Fibroblast of lung (primary cell): ENCODE measurements at regions not wholly inside any gene's neighbourhood (a gene's known extent, or its start where the extent isn't known, plus 50 kb on each side); places are given as distances from the start of the nearest gene placed in this dataset.

Experiments
- DNase-seq, 2 donors: peaks; one replicate each; pipeline versions ENCODE4 v3.0.0 to v3.0.0-alpha.2; 2010; ENCODE audit warnings: low read depth in 2 of 2
- H2AFZ ChIP-seq: 2 replicates; pipeline ENCODE4 v1.5.1; 2012; ENCODE audit warnings: low read length, control low read depth, inconsistent platforms
- H3K27ac ChIP-seq: 2 replicates; pipeline ENCODE4 v1.5.1; 2011; ENCODE audit warnings: low read length, control low read depth; ENCODE audit not compliant: insufficient read depth
- H3K27me3 ChIP-seq: 2 replicates; pipeline ENCODE4 v1.5.1; 2011; ENCODE audit warnings: mild to moderate bottlenecking, low read length; ENCODE audit not compliant: control insufficient read depth, insufficient read depth
- H3K36me3 ChIP-seq: 2 replicates; pipeline ENCODE4 v1.5.1; 2011; ENCODE audit warnings: low read length; ENCODE audit not compliant: control insufficient read depth, insufficient read depth
- H3K4me1 ChIP-seq: 2 replicates; pipeline ENCODE4 v1.5.1; 2011; ENCODE audit warnings: low read length; ENCODE audit not compliant: control insufficient read depth, insufficient read depth; ENCODE audit errors: extremely low read depth
- H3K4me2 ChIP-seq: 2 replicates; pipeline ENCODE4 v1.5.1; 2011; ENCODE audit warnings: low read length, control low read depth; ENCODE audit not compliant: insufficient read depth; ENCODE audit errors: extremely low read depth
- H3K4me3 ChIP-seq, 4 experiments: fragments of 200-600 bp in 1 of 4; sonication (generic) in 1 of 4; replicated peaks in 1 of 4; 2 replicates each; pipeline ENCODE4 v1.5.1; 2011 to 2016; ENCODE audit warnings: low read length in 4 of 4, low read depth in 3 of 4, mild to moderate bottlenecking in 3 of 4, control low read depth in 2 of 4, inconsistent platforms in 1 of 4, mixed read lengths in 1 of 4; ENCODE audit not compliant: insufficient read depth in 1 of 4; ENCODE audit errors: control extremely low read depth in 1 of 4
- H3K79me2 ChIP-seq: 2 replicates; pipeline ENCODE4 v1.5.1; 2012; ENCODE audit warnings: mild to moderate bottlenecking, low read length, inconsistent platforms; ENCODE audit not compliant: control insufficient read depth, insufficient read depth
- H3K9ac ChIP-seq: 2 replicates; pipeline ENCODE4 v1.5.1; 2011; ENCODE audit warnings: mild to moderate bottlenecking, low read length, control low read depth; ENCODE audit not compliant: insufficient read depth
- H3K9me3 ChIP-seq: 2 replicates; pipeline ENCODE4 v1.5.1; 2012; ENCODE audit warnings: low read depth, low read length; ENCODE audit not compliant: control insufficient read depth, insufficient read depth
- H4K20me1 ChIP-seq: 2 replicates; pipeline ENCODE4 v1.5.1; 2011; ENCODE audit warnings: low read length; ENCODE audit not compliant: control insufficient read depth, insufficient read depth; ENCODE audit errors: extremely low read depth
- EZH2 ChIP-seq: IDR thresholded peaks from 2 replicates; pipeline ENCODE4 v1.5.1; 2012; ENCODE audit warnings: low read length, control low read depth, mild to moderate bottlenecking; ENCODE audit errors: missing control alignments
- TF ChIP-seq, protein P1 (sequence below), 2 donors: IDR thresholded peaks in 1 of 2; conservative IDR thresholded peaks in 1 of 2; 1 replicate in 1 of 2; 2 replicates in 1 of 2; pipeline ENCODE4 v1.5.1; 2011 to 2012; ENCODE audit warnings: low read length in 2 of 2, control low read depth in 1 of 2, inconsistent platforms in 1 of 2, low read depth in 1 of 2, mild to moderate bottlenecking in 1 of 2

DNA sequence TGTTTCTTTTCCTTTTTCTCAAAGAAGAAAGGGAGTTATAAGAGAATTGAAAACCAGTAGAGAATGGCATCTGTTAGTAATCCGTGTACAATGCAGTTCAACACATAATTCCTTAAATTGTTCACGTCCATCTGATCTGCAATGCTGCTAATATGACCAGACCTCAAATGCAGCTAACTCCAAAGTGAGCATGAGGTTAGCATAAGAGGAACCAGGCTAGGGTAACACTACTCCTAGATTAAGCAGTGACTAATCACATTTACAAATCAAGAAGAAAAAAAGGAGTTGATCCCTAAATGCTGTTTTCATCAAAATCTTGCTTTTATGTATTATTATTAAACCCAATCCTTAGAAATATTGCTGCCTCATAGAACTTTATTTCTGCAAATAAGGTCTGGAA is 432.7 kb upstream of the ARID1B start:
- no peaks in the 10 kb centered on the region for H3K79me2 ChIP-seq
- no peaks in the 10 kb centered on the region for H3K9me3 ChIP-seq
- TF ChIP-seq, protein P1, sequence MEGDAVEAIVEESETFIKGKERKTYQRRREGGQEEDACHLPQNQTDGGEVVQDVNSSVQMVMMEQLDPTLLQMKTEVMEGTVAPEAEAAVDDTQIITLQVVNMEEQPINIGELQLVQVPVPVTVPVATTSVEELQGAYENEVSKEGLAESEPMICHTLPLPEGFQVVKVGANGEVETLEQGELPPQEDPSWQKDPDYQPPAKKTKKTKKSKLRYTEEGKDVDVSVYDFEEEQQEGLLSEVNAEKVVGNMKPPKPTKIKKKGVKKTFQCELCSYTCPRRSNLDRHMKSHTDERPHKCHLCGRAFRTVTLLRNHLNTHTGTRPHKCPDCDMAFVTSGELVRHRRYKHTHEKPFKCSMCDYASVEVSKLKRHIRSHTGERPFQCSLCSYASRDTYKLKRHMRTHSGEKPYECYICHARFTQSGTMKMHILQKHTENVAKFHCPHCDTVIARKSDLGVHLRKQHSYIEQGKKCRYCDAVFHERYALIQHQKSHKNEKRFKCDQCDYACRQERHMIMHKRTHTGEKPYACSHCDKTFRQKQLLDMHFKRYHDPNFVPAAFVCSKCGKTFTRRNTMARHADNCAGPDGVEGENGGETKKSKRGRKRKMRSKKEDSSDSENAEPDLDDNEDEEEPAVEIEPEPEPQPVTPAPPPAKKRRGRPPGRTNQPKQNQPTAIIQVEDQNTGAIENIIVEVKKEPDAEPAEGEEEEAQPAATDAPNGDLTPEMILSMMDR (conservative IDR thresholded peaks at IDR 0.05 in 1 of 2, IDR thresholded peaks at IDR 0.05 in 1 of 2; ENCODE audit: low read depth in 1 of 2, low read length in 2 of 2): no peak
- no peak for TF ChIP-seq EZH2
- H3K4me3 ChIP-seq: no peak overlapping the region
- no peak for DNase-seq
- H2AFZ ChIP-seq: no peak overlapping the region
- H3K9ac ChIP-seq: no peak overlapping the region
- H3K36me3 ChIP-seq: no peaks in the 10 kb centered on the region
- H4K20me1 ChIP-seq: no peaks in the 10 kb centered on the region
- no peak overlapping the region for H3K4me2 ChIP-seq
- no peaks in the 10 kb centered on the region for H3K4me1 ChIP-seq
- no peak overlapping the region for H3K27ac ChIP-seq
- H3K27me3 ChIP-seq: no peaks in the 10 kb centered on the region

DNA sequence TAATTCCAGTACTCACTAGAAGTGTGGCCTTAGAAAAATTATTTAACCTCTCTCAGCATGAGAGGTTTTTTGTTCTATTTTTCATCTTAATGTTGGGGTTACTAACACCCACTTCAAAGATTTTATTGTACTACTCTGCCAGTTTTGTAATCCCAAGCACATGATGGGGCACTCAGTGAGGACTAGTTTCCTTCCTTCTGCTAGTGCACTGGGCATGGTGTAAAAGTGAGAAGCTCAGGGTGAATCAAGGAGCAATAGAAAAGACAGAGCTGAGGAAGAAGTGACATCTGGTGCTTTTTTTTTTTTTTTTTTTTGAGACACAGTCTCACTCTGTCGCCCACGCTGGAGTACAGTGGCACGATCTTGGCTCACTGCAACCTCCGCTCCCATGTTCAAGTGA is 439.4 kb upstream of the ARID1B start:
- no peaks in the 10 kb centered on the region for H3K4me1 ChIP-seq
- no peaks in the 10 kb centered on the region for H3K27me3 ChIP-seq
- no peaks in the 10 kb centered on the region for H4K20me1 ChIP-seq
- H2AFZ ChIP-seq: no peak overlapping the region
- no peaks in the 10 kb centered on the region for H3K36me3 ChIP-seq
- TF ChIP-seq EZH2: no peak
- TF ChIP-seq, protein P1 (conservative IDR thresholded peaks at IDR 0.05 in 1 of 2, IDR thresholded peaks at IDR 0.05 in 1 of 2; ENCODE audit: low read depth in 1 of 2, low read length in 2 of 2): no peak
- no peaks in the 10 kb centered on the region for H3K79me2 ChIP-seq
- no peak for DNase-seq
- H3K4me2 ChIP-seq: no peak overlapping the region
- H3K4me3 ChIP-seq: no peak overlapping the region
- no peak overlapping the region for H3K27ac ChIP-seq
- no peaks in the 10 kb centered on the region for H3K9me3 ChIP-seq
- H3K9ac ChIP-seq: no peak overlapping the region

DNA sequence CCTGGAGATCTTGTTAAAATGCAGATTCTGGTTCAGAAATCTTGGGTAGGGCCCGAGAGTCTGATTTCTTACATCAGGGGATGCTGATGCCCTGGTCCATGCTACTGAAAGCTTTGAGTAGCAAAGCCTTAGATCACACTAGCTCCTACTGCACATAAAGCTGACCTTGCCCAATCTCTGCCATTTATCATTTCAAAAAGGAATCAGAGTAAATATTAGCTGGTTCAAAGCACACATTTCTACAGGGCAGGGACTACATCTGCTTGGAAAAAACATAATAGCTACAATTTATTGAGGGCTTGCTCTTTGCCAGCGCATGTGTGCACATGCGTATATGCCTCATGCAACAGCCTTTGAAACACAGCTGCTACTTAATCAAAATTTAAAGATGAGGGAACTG is 440.4 kb upstream of the ARID1B start:
- TF ChIP-seq, protein P1 (conservative IDR thresholded peaks at IDR 0.05 in 1 of 2, IDR thresholded peaks at IDR 0.05 in 1 of 2; ENCODE audit: low read depth in 1 of 2, low read length in 2 of 2): no peak
- TF ChIP-seq EZH2: no peak
- no peak overlapping the region for H3K4me2 ChIP-seq
- no peaks in the 10 kb centered on the region for H3K27me3 ChIP-seq
- no peaks in the 10 kb centered on the region for H3K4me1 ChIP-seq
- H3K79me2 ChIP-seq: no peaks in the 10 kb centered on the region
- no peak for DNase-seq
- no peaks in the 10 kb centered on the region for H3K36me3 ChIP-seq
- no peak overlapping the region for H3K9ac ChIP-seq
- no peak overlapping the region for H3K4me3 ChIP-seq
- H2AFZ ChIP-seq: no peak overlapping the region
- H3K27ac ChIP-seq: no peak overlapping the region
- H4K20me1 ChIP-seq: no peaks in the 10 kb centered on the region
- H3K9me3 ChIP-seq: no peaks in the 10 kb centered on the region
